ENCODE measurements at regions not wholly inside any gene's neighbourhood (a gene's known extent, or its start where the extent isn't known, plus 50 kb on each side); places are given as distances from the start of the nearest gene placed in this dataset.

- TF ChIP-seq CTCF (IDR thresholded peaks at IDR 0.05; ENCODE audit: insufficient read depth, low read length, severe bottlenecking), result no peak
- peak; percentile 59 for DNase-seq (ENCODE audit: low read depth)
- Histone ChIP-seq H3K36me3 (ENCODE audit: control insufficient read depth, insufficient read depth, low read length) (no peaks in the 10 kb centered on the region), H3K4me3 (ENCODE audit: low read depth, low read length) (no peak overlapping the region), H3K27me3 (ENCODE audit: control insufficient read depth, insufficient read depth, low read length) (no peaks in the 10 kb centered on the region)
- no peak for FAIRE-seq
These were observed 479.4 kb upstream of the MAN1A1 start for GRCh38 chr6:119829006-119829405.

GRCh38 chr6:119821380-119821779, 471.8 kb upstream of the MAN1A1 start:
- H3K36me3 ChIP-seq (ENCODE audit: control insufficient read depth, insufficient read depth, low read length), result no peaks in the 10 kb centered on the region
- peak; percentile 23 for DNase-seq (ENCODE audit: low read depth)
- H3K27me3 ChIP-seq (ENCODE audit: control insufficient read depth, insufficient read depth, low read length), result no peaks in the 10 kb centered on the region
- no peak for FAIRE-seq
- no peak for TF ChIP-seq CTCF (IDR thresholded peaks at IDR 0.05; ENCODE audit: insufficient read depth, low read length, severe bottlenecking)
- H3K4me3 ChIP-seq (ENCODE audit: low read depth, low read length), result no peak overlapping the region

- Histone ChIP-seq H3K27me3 (ENCODE audit: control insufficient read depth, insufficient read depth, low read length) (no peaks in the 10 kb centered on the region), H3K4me3 (ENCODE audit: low read depth, low read length) (no peak overlapping the region), H3K36me3 (ENCODE audit: control insufficient read depth, insufficient read depth, low read length) (no peaks in the 10 kb centered on the region)
- no peak for TF ChIP-seq CTCF (IDR thresholded peaks at IDR 0.05; ENCODE audit: insufficient read depth, low read length, severe bottlenecking)
- DNase-seq (ENCODE audit: low read depth) (no peak), FAIRE-seq (no peak)
These were observed 469.3 kb upstream of the MAN1A1 start for GRCh38 chr6:119818876-119819275.

- no peak for DNase-seq (ENCODE audit: low read depth)
- Histone ChIP-seq H3K27me3 (ENCODE audit: control insufficient read depth, insufficient read depth, low read length) (no peaks in the 10 kb centered on the region), H3K4me3 (ENCODE audit: low read depth, low read length) (no peak overlapping the region), H3K36me3 (ENCODE audit: control insufficient read depth, insufficient read depth, low read length) (no peaks in the 10 kb centered on the region)
- no peak for TF ChIP-seq CTCF (IDR thresholded peaks at IDR 0.05; ENCODE audit: insufficient read depth, low read length, severe bottlenecking)
- no peak for FAIRE-seq
These were observed 465.2 kb upstream of the MAN1A1 start for GRCh38 chr6:119814609-119815400.

GRCh38 chr6:119802464-119802863, 452.9 kb upstream of the MAN1A1 start:
- no peak for FAIRE-seq

More at GRCh38 chr6:119802464-119802863, 452.9 kb upstream of the MAN1A1 start:
- no peak for TF ChIP-seq CTCF (IDR thresholded peaks at IDR 0.05; ENCODE audit: insufficient read depth, low read length, severe bottlenecking)
- no peaks in the 10 kb centered on the region for H3K36me3 ChIP-seq (ENCODE audit: control insufficient read depth, insufficient read depth, low read length)
- no peak overlapping the region for H3K4me3 ChIP-seq (ENCODE audit: low read depth, low read length)
- H3K27me3 ChIP-seq (ENCODE audit: control insufficient read depth, insufficient read depth, low read length), result no peaks in the 10 kb centered on the region
- no peak for DNase-seq (ENCODE audit: low read depth)

All from bronchial epithelial cell (primary cell).